ENCODE measurements at regions not wholly inside any gene's neighbourhood (a gene's known extent, or its start where the extent isn't known, plus 50 kb on each side); places are given as distances from the start of the nearest gene placed in this dataset.

- H3K4me3 ChIP-seq (ENCODE audit: low read depth, low read length) = no peak overlapping the region
- no peak for TF ChIP-seq CTCF (IDR thresholded peaks at IDR 0.05; ENCODE audit: borderline replicate concordance, insufficient read depth, low read depth, low read length)
Measured at GRCh38 chr12:116390401-116391335, 113.2 kb upstream of the MED13L start.

- no peak for TF ChIP-seq CTCF (IDR thresholded peaks at IDR 0.05; ENCODE audit: borderline replicate concordance, insufficient read depth, low read depth, low read length)
- no peak overlapping the region for H3K4me3 ChIP-seq (ENCODE audit: low read depth, low read length)
Measured at GRCh38 chr12:116391501-116391900, 114.0 kb upstream of the MED13L start.

GRCh38 chr12:116392061-116392460 is 114.6 kb upstream of the MED13L start:
- no peak for TF ChIP-seq CTCF (IDR thresholded peaks at IDR 0.05; ENCODE audit: borderline replicate concordance, insufficient read depth, low read depth, low read length)
- H3K4me3 ChIP-seq (ENCODE audit: low read depth, low read length) = no peak overlapping the region

- TF ChIP-seq CTCF (IDR thresholded peaks at IDR 0.05; ENCODE audit: borderline replicate concordance, insufficient read depth, low read depth, low read length) = no peak
Measured at GRCh38 chr12:116393255-116393654, 115.8 kb upstream of the MED13L start.

GRCh38 chr12:116393859-116394650 is 116.6 kb upstream of the MED13L start:
- no peak for TF ChIP-seq CTCF (IDR thresholded peaks at IDR 0.05; ENCODE audit: borderline replicate concordance, insufficient read depth, low read depth, low read length)
- H3K4me3 ChIP-seq (ENCODE audit: low read depth, low read length) = no peak overlapping the region

More at GRCh38 chr12:116393255-116393654, 115.8 kb upstream of the MED13L start:
- no peak overlapping the region for H3K4me3 ChIP-seq (ENCODE audit: low read depth, low read length)

- no peak for TF ChIP-seq CTCF (IDR thresholded peaks at IDR 0.05; ENCODE audit: borderline replicate concordance, insufficient read depth, low read depth, low read length)
- no peak overlapping the region for H3K4me3 ChIP-seq (ENCODE audit: low read depth, low read length)
Measured at GRCh38 chr12:116395396-116395795, 117.9 kb upstream of the MED13L start.

Measured in GM12875 (cell line).